WTC11 (cell line): ENCODE measurements at regions not wholly inside any gene's neighbourhood (a gene's known extent, or its start where the extent isn't known, plus 50 kb on each side); places are given as distances from the start of the nearest gene placed in this dataset.

Experiments
- ATAC-seq: fragments of 200-7000 bp; cut with Tn5 transposase; 2 replicates; pipeline ENCODE4 v1.10.0; 2021; ENCODE audit warnings: mild to moderate bottlenecking, moderate library complexity
- CTCF ChIA-PET: fragments of 300-600 bp; sonication (Branson Sonifier 250); formaldehyde crosslinking; loops from one replicate; lab custom pipeline; 2021; ENCODE audit warnings: antibody characterized with exemption; lab: Charles Lee
- POLR2A ChIA-PET: fragments of 350-600 bp; sonication (Branson Sonifier 250); formaldehyde crosslinking; loops from one replicate; lab custom pipeline; 2021; ENCODE audit warnings: antibody characterized with exemption; lab: Charles Lee
- DNase-seq: peaks from one replicate; pipeline ENCODE4 v3.0.0; 2021; ENCODE audit warnings: low spot score
- H3K27ac Mint-ChIP-seq: 2 replicates; pipeline ENCODE4 v1.8.0; 2021; ENCODE audit warnings: mixed read lengths
- H3K27me3 Mint-ChIP-seq: 2 replicates; pipeline ENCODE4 v1.8.0; 2021; ENCODE audit warnings: low read depth, mild to moderate bottlenecking, moderate library complexity, mixed read lengths
- H3K36me3 Mint-ChIP-seq: 2 replicates; pipeline ENCODE4 v1.8.0; 2021; ENCODE audit warnings: mixed read lengths
- H3K4me1 Mint-ChIP-seq: 2 replicates; pipeline ENCODE4 v1.8.0; 2022; ENCODE audit warnings: mixed read lengths
- H3K4me3 Mint-ChIP-seq: 2 replicates; pipeline ENCODE4 v1.8.0; 2021; ENCODE audit warnings: mild to moderate bottlenecking, moderate library complexity, mixed read lengths
- H3K9me3 Mint-ChIP-seq: 2 replicates; pipeline ENCODE4 v1.8.0; 2021; ENCODE audit warnings: mixed read lengths
- ATF3 ChIP-seq: sonication (generic); formaldehyde crosslinking; conservative IDR thresholded peaks from 2 replicates; pipeline ENCODE4 v1.8.1; 2022; ENCODE audit warnings: mild to moderate bottlenecking, missing genetic modification reagents
- E2F5 ChIP-seq: sonication (generic); formaldehyde crosslinking; IDR thresholded peaks from 2 replicates; pipeline ENCODE4 v1.8.1; 2022; ENCODE audit warnings: mild to moderate bottlenecking, moderate library complexity, missing genetic modification reagents
- GABPB1 ChIP-seq: sonication (generic); formaldehyde crosslinking; IDR thresholded peaks from 2 replicates; pipeline ENCODE4 v1.8.1; 2023; ENCODE audit warnings: mild to moderate bottlenecking, missing genetic modification reagents
- HMGA2 ChIP-seq: fragments of 250-450 bp; sonication (Bioruptor Pico); IDR thresholded peaks from 2 replicates; pipeline ENCODE4 v1.4.0; 2021; ENCODE audit warnings: mild to moderate bottlenecking, moderate library complexity
- JAZF1 ChIP-seq: fragments of 250-450 bp; sonication (Bioruptor Pico); IDR thresholded peaks from 2 replicates; pipeline ENCODE4 v1.9.0; 2021; ENCODE audit warnings: moderate library complexity, mild to moderate bottlenecking, inconsistent platforms
- MXD4 ChIP-seq: fragments of 250-450 bp; sonication (Bioruptor Pico); IDR thresholded peaks from 2 replicates; pipeline ENCODE4 v1.8.0; 2021; ENCODE audit warnings: mild to moderate bottlenecking, moderate library complexity, borderline replicate concordance
- PRRX2 ChIP-seq: fragments of 250-450 bp; sonication (Bioruptor Pico); IDR thresholded peaks from 2 replicates; pipeline ENCODE4 v1.8.0; 2021; ENCODE audit warnings: mild to moderate bottlenecking
- ZNF121 ChIP-seq: sonication (generic); formaldehyde crosslinking; IDR thresholded peaks from 2 replicates; pipeline ENCODE4 v1.8.0; 2023; ENCODE audit warnings: missing genetic modification reagents
- ZNF532 ChIP-seq: fragments of 250-450 bp; sonication (Bioruptor Pico); IDR thresholded peaks from 2 replicates; pipeline ENCODE4 v1.9.0; 2021; ENCODE audit warnings: mild to moderate bottlenecking, borderline replicate concordance
- TF ChIP-seq, protein P1 (sequence below): sonication (generic); formaldehyde crosslinking; IDR thresholded peaks from 2 replicates; pipeline ENCODE4 v1.8.0; 2023; ENCODE audit warnings: missing genetic modification reagents, mild to moderate bottlenecking, borderline replicate concordance
- TF ChIP-seq, protein P2 (sequence below): sonication (generic); formaldehyde crosslinking; IDR thresholded peaks from 2 replicates; pipeline ENCODE4 v1.8.1; 2023; ENCODE audit warnings: mild to moderate bottlenecking, moderate library complexity, missing genetic modification reagents
- TF ChIP-seq, protein P3 (sequence below): fragments of 250-450 bp; sonication (Bioruptor Pico); IDR thresholded peaks from 2 replicates; pipeline ENCODE4 v1.9.0; 2021; ENCODE audit warnings: mild to moderate bottlenecking
- TF ChIP-seq, protein P4 (sequence below): fragments of 250-450 bp; sonication (Bioruptor Pico); IDR thresholded peaks from 2 replicates; pipeline ENCODE4 v2.1.2; 2022; ENCODE audit warnings: mild to moderate bottlenecking, moderate library complexity

DNA sequence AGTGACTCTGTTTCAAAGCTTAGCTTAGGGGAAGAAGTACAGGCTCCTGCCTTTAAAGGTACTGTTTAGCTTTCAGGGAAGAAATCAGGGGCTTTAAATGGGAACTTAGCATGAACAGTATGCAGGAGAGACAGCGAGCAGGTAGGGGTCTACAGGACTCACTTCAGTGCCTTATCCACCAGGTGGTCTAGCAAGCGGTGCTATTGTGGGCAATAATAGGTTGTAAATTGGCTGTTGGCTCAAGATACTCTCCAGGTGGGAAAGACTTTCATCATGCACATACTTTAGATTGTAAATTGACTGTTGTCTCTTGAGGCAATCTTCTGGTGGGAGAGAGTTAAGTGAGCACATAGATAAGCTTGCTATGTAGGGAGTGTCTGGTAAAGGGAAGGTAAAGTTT is 358.6 kb upstream of the DLGAP1 start (continued):
- no peak for TF ChIP-seq E2F5

GRCh38 chr18:4808891-4809290 is 353.8 kb upstream of the DLGAP1 start:
- no peak for ATAC-seq
- TF ChIP-seq ZNF121 (no peak), HMGA2 (no peak), JAZF1 (CRISPR knock-in tag) (no peak), ZNF532 (CRISPR knock-in tag) (no peak), PRRX2 (CRISPR knock-in tag) (no peak), MXD4 (no peak), ATF3 (no peak), GABPB1 (CRISPR knock-in tag) (no peak)
- TF ChIP-seq, protein P1, sequence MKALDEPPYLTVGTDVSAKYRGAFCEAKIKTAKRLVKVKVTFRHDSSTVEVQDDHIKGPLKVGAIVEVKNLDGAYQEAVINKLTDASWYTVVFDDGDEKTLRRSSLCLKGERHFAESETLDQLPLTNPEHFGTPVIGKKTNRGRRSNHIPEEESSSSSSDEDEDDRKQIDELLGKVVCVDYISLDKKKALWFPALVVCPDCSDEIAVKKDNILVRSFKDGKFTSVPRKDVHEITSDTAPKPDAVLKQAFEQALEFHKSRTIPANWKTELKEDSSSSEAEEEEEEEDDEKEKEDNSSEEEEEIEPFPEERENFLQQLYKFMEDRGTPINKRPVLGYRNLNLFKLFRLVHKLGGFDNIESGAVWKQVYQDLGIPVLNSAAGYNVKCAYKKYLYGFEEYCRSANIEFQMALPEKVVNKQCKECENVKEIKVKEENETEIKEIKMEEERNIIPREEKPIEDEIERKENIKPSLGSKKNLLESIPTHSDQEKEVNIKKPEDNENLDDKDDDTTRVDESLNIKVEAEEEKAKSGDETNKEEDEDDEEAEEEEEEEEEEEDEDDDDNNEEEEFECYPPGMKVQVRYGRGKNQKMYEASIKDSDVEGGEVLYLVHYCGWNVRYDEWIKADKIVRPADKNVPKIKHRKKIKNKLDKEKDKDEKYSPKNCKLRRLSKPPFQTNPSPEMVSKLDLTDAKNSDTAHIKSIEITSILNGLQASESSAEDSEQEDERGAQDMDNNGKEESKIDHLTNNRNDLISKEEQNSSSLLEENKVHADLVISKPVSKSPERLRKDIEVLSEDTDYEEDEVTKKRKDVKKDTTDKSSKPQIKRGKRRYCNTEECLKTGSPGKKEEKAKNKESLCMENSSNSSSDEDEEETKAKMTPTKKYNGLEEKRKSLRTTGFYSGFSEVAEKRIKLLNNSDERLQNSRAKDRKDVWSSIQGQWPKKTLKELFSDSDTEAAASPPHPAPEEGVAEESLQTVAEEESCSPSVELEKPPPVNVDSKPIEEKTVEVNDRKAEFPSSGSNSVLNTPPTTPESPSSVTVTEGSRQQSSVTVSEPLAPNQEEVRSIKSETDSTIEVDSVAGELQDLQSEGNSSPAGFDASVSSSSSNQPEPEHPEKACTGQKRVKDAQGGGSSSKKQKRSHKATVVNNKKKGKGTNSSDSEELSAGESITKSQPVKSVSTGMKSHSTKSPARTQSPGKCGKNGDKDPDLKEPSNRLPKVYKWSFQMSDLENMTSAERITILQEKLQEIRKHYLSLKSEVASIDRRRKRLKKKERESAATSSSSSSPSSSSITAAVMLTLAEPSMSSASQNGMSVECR (CRISPR knock-in tag), result no peak
- TF ChIP-seq, protein P2, sequence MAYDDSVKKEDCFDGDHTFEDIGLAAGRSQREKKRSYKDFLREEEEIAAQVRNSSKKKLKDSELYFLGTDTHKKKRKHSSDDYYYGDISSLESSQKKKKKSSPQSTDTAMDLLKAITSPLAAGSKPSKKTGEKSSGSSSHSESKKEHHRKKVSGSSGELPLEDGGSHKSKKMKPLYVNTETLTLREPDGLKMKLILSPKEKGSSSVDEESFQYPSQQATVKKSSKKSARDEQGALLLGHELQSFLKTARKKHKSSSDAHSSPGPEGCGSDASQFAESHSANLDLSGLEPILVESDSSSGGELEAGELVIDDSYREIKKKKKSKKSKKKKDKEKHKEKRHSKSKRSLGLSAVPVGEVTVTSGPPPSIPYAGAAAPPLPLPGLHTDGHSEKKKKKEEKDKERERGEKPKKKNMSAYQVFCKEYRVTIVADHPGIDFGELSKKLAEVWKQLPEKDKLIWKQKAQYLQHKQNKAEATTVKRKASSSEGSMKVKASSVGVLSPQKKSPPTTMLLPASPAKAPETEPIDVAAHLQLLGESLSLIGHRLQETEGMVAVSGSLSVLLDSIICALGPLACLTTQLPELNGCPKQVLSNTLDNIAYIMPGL (CRISPR knock-in tag), result no peak
- TF ChIP-seq, protein P3, sequence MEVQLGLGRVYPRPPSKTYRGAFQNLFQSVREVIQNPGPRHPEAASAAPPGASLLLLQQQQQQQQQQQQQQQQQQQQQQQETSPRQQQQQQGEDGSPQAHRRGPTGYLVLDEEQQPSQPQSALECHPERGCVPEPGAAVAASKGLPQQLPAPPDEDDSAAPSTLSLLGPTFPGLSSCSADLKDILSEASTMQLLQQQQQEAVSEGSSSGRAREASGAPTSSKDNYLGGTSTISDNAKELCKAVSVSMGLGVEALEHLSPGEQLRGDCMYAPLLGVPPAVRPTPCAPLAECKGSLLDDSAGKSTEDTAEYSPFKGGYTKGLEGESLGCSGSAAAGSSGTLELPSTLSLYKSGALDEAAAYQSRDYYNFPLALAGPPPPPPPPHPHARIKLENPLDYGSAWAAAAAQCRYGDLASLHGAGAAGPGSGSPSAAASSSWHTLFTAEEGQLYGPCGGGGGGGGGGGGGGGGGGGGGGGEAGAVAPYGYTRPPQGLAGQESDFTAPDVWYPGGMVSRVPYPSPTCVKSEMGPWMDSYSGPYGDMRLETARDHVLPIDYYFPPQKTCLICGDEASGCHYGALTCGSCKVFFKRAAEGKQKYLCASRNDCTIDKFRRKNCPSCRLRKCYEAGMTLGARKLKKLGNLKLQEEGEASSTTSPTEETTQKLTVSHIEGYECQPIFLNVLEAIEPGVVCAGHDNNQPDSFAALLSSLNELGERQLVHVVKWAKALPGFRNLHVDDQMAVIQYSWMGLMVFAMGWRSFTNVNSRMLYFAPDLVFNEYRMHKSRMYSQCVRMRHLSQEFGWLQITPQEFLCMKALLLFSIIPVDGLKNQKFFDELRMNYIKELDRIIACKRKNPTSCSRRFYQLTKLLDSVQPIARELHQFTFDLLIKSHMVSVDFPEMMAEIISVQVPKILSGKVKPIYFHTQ, result no peak
- TF ChIP-seq, protein P4, sequence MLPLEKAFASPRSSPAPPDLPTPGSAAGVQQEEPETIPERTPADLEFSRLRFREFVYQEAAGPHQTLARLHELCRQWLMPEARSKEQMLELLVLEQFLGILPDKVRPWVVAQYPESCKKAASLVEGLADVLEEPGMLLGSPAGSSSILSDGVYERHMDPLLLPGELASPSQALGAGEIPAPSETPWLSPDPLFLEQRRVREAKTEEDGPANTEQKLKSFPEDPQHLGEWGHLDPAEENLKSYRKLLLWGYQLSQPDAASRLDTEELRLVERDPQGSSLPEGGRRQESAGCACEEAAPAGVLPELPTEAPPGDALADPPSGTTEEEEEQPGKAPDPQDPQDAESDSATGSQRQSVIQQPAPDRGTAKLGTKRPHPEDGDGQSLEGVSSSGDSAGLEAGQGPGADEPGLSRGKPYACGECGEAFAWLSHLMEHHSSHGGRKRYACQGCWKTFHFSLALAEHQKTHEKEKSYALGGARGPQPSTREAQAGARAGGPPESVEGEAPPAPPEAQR (CRISPR knock-in tag), result no peak
- TF ChIP-seq, all 79 proteins: peak for 0

More at GRCh38 chr18:4808891-4809290, 353.8 kb upstream of the DLGAP1 start:
- POLR2A ChIA-PET, result no interaction called here
- H3K27ac Mint-ChIP-seq, result no peak overlapping the region
- CTCF ChIA-PET, result interaction anchor here (0.8 kb wide), 1 partner anchor 702 kb away, joined by 3 read pairs; no protein-coding TSS in a partner anchor
- peaks cover 9% of the 10 kb centered on the region for H3K4me1 Mint-ChIP-seq
- H3K36me3 Mint-ChIP-seq, result no peaks in the 10 kb centered on the region
- peaks cover 2% of the 10 kb centered on the region; the same call in 1 of the 2 replicates for H3K9me3 Mint-ChIP-seq
- no peak overlapping the region for H3K4me3 Mint-ChIP-seq
- peaks cover 3% of the 10 kb centered on the region; the same call in 1 of the 2 replicates for H3K27me3 Mint-ChIP-seq
- no peak for DNase-seq
